WTC11 (cell line): ENCODE measurements at regions not wholly inside any gene's neighbourhood (a gene's known extent, or its start where the extent isn't known, plus 50 kb on each side); places are given as distances from the start of the nearest gene placed in this dataset.

ENCODE experiments used
- SMAD4 ChIP-seq: sonication (generic); formaldehyde crosslinking; IDR thresholded peaks from 2 replicates; pipeline ENCODE4 v1.8.0; 2022; ENCODE audit warnings: mild to moderate bottlenecking, missing genetic modification reagents
- ZBTB21 ChIP-seq: sonication (generic); formaldehyde crosslinking; IDR thresholded peaks from 2 replicates; pipeline ENCODE4 v1.8.1; 2023; ENCODE audit warnings: mild to moderate bottlenecking, missing genetic modification reagents, borderline replicate concordance
- TF ChIP-seq, protein P1 (sequence below): fragments of 200-600 bp; IDR thresholded peaks from 2 replicates; pipeline ENCODE4 v1.8.0; 2022; ENCODE audit warnings: antibody characterized with exemption
- TF ChIP-seq, protein P2 (sequence below): sonication (generic); formaldehyde crosslinking; IDR thresholded peaks from 2 replicates; pipeline ENCODE4 v1.8.1; 2022; ENCODE audit warnings: low read depth, missing genetic modification reagents, borderline replicate concordance

DNA sequence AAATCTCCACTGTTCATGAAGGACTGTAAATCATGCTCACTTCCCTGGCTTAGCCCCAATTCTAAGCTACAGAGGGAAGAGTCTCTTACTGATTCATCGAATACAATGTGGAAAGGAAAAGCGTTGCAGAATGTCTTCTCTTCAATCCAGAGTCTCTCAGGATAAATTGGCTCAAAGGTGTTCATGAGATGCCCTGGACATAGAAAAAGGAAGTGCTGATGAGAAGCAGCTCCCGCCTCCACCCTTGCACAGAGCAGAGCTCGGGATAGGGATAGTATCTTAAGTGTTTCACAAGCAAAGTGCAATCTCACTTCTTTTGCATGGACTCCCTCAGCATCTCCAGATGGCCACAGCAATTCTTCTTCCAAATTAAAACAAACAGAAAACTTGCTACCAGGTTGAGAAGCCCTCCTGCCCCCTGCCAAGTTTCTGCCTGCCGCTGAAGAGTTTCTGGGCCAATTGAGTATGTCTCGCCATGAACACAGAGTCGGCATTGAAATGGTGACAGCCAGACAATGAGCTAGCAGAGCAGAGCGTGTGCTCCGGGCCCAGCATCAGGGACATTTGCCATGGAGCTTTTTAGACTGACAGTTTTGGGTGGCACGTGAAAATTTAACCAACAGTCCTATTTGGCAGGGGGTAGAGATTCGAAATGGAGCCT is 85.7 kb downstream of the C13orf42 start:
- TF ChIP-seq, protein P1, sequence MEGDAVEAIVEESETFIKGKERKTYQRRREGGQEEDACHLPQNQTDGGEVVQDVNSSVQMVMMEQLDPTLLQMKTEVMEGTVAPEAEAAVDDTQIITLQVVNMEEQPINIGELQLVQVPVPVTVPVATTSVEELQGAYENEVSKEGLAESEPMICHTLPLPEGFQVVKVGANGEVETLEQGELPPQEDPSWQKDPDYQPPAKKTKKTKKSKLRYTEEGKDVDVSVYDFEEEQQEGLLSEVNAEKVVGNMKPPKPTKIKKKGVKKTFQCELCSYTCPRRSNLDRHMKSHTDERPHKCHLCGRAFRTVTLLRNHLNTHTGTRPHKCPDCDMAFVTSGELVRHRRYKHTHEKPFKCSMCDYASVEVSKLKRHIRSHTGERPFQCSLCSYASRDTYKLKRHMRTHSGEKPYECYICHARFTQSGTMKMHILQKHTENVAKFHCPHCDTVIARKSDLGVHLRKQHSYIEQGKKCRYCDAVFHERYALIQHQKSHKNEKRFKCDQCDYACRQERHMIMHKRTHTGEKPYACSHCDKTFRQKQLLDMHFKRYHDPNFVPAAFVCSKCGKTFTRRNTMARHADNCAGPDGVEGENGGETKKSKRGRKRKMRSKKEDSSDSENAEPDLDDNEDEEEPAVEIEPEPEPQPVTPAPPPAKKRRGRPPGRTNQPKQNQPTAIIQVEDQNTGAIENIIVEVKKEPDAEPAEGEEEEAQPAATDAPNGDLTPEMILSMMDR: no peak
- TF ChIP-seq ZBTB21 (no peak), SMAD4 (CRISPR knock-in tag) (no peak)
- TF ChIP-seq, protein P2, sequence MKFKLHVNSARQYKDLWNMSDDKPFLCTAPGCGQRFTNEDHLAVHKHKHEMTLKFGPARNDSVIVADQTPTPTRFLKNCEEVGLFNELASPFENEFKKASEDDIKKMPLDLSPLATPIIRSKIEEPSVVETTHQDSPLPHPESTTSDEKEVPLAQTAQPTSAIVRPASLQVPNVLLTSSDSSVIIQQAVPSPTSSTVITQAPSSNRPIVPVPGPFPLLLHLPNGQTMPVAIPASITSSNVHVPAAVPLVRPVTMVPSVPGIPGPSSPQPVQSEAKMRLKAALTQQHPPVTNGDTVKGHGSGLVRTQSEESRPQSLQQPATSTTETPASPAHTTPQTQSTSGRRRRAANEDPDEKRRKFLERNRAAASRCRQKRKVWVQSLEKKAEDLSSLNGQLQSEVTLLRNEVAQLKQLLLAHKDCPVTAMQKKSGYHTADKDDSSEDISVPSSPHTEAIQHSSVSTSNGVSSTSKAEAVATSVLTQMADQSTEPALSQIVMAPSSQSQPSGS (CRISPR knock-in tag): no peak
